ENCODE measurements at regions not wholly inside any gene's neighbourhood (a gene's known extent, or its start where the extent isn't known, plus 50 kb on each side); places are given as distances from the start of the nearest gene placed in this dataset.

DNA sequence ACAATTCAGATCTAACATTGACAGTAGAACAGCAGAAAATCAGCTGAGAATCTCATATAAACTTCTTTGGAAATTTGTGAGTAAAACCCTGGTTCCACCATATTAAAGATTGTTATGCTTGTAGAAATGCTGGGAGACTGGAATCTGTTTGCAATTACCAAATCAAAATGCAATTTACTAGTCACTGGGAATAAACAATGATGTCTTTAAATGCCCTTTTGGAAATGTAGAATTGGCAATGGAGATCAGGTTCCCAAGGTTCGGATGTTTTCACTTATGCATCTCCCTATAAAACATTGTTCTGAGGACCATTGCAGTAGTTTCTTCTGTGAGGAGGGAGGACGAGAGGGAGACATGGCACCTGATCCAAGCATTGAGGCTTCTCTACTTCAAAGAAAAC lies 384.4 kb downstream of the TMEM167A start:
- Histone ChIP-seq H4K20me1 (ENCODE audit: insufficient read depth, low read length) (no peaks in the 10 kb centered on the region), H3K9me3 (ENCODE audit: insufficient read depth, low read length, severe bottlenecking) (no peaks in the 10 kb centered on the region), H3K79me2 (ENCODE audit: insufficient read depth, low read length) (no peaks in the 10 kb centered on the region), H2AFZ (ENCODE audit: low read depth, low read length) (no peak overlapping the region), H3K27ac (ENCODE audit: low read length) (no peak overlapping the region), H3K36me3 (ENCODE audit: insufficient read depth, low read length) (no peaks in the 10 kb centered on the region), H3K4me1 (ENCODE audit: insufficient read depth, low read length) (no peaks in the 10 kb centered on the region), H3K4me2 (ENCODE audit: insufficient read depth, low read length) (no peak overlapping the region), H3K9ac (ENCODE audit: low read depth, low read length) (no peak overlapping the region), H3K4me3 (ENCODE audit: low read depth in 1 of 2, low read length in 2 of 2) (no peak overlapping the region), H3K27me3 (ENCODE audit: insufficient read depth, low read length, poor library complexity) (no peaks in the 10 kb centered on the region)
- ATAC-seq (ENCODE audit: insufficient read depth, low read depth) (no peak), DNase-seq (no peak)
- TF ChIP-seq, protein P1, sequence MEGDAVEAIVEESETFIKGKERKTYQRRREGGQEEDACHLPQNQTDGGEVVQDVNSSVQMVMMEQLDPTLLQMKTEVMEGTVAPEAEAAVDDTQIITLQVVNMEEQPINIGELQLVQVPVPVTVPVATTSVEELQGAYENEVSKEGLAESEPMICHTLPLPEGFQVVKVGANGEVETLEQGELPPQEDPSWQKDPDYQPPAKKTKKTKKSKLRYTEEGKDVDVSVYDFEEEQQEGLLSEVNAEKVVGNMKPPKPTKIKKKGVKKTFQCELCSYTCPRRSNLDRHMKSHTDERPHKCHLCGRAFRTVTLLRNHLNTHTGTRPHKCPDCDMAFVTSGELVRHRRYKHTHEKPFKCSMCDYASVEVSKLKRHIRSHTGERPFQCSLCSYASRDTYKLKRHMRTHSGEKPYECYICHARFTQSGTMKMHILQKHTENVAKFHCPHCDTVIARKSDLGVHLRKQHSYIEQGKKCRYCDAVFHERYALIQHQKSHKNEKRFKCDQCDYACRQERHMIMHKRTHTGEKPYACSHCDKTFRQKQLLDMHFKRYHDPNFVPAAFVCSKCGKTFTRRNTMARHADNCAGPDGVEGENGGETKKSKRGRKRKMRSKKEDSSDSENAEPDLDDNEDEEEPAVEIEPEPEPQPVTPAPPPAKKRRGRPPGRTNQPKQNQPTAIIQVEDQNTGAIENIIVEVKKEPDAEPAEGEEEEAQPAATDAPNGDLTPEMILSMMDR (IDR thresholded peaks at IDR 0.05; ENCODE audit: borderline replicate concordance, extremely low read depth, low read length, poor library complexity, severe bottlenecking): no peak
- TF ChIP-seq EZH2 (IDR thresholded peaks at IDR 0.05; ENCODE audit: borderline replicate concordance, low read depth, low read length, severe bottlenecking): no peak

DNA sequence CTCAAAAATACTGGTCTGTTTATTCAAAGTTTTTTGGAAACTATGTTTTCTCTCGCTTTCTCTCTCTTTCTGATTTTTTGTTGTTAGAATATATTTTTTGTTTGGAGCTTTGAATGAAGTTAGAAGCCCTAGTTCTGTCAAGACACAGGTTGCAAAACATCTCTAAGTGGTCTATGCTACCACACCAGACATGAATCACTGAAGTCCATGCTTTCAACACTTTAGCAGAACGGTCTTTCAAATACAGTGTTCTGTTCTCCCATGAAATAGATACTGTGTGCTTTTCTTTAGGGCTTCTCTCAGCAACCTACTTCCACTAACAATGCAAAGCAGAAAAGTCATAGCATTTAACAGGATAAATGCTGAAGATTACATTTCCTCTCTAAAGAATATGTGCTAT lies 392.5 kb downstream of the TMEM167A start:
- H3K4me3 ChIP-seq (ENCODE audit: low read depth in 1 of 2, low read length in 2 of 2): no peak overlapping the region
- no peaks in the 10 kb centered on the region for H3K79me2 ChIP-seq (ENCODE audit: insufficient read depth, low read length)
- no peak overlapping the region for H3K9ac ChIP-seq (ENCODE audit: low read depth, low read length)
- H3K27me3 ChIP-seq (ENCODE audit: insufficient read depth, low read length, poor library complexity): no peaks in the 10 kb centered on the region
- no peaks in the 10 kb centered on the region for H3K9me3 ChIP-seq (ENCODE audit: insufficient read depth, low read length, severe bottlenecking)
- no peaks in the 10 kb centered on the region for H3K36me3 ChIP-seq (ENCODE audit: insufficient read depth, low read length)
- H4K20me1 ChIP-seq (ENCODE audit: insufficient read depth, low read length): no peaks in the 10 kb centered on the region
- H3K4me2 ChIP-seq (ENCODE audit: insufficient read depth, low read length): no peak overlapping the region
- no peak overlapping the region for H2AFZ ChIP-seq (ENCODE audit: low read depth, low read length)
- no peak overlapping the region for H3K27ac ChIP-seq (ENCODE audit: low read length)
- DNase-seq: no peak
- TF ChIP-seq, protein P1 (IDR thresholded peaks at IDR 0.05; ENCODE audit: borderline replicate concordance, extremely low read depth, low read length, poor library complexity, severe bottlenecking): no peak
- TF ChIP-seq EZH2 (IDR thresholded peaks at IDR 0.05; ENCODE audit: borderline replicate concordance, low read depth, low read length, severe bottlenecking): no peak
- H3K4me1 ChIP-seq (ENCODE audit: insufficient read depth, low read length): no peaks in the 10 kb centered on the region
- no peak for ATAC-seq (ENCODE audit: insufficient read depth, low read depth)

DNA sequence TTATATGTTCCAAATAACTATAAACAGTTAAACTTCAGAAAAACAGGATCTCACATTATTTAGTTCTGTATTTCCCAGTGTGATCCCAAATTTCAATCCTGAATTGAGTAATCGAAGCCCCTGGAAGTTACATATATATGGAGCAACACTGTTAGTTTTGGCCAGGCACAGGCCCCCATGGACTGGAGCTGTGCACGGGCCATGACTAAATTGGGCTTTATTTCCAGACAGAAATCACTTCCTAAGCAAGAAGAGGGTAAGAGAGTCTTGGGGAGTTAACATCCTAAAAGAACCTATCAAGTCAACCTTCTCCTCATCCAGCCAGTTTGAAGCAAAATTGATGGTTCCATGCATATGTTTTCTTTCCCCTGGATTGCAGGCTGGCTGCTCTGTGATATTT lies 393.0 kb downstream of the TMEM167A start:
- TF ChIP-seq EZH2 (IDR thresholded peaks at IDR 0.05; ENCODE audit: borderline replicate concordance, low read depth, low read length, severe bottlenecking): no peak
- peaks cover 4% of the 10 kb centered on the region for H3K4me1 ChIP-seq (ENCODE audit: insufficient read depth, low read length)
- no peaks in the 10 kb centered on the region for H3K36me3 ChIP-seq (ENCODE audit: insufficient read depth, low read length)
- no peaks in the 10 kb centered on the region for H3K79me2 ChIP-seq (ENCODE audit: insufficient read depth, low read length)
- no peaks in the 10 kb centered on the region for H3K27me3 ChIP-seq (ENCODE audit: insufficient read depth, low read length, poor library complexity)
- no peak overlapping the region for H3K9ac ChIP-seq (ENCODE audit: low read depth, low read length)
- H3K27ac ChIP-seq (ENCODE audit: low read length): no peak overlapping the region
- no peak overlapping the region; the same call in 1 of the 2 replicates for H2AFZ ChIP-seq (ENCODE audit: low read depth, low read length)
- no peak overlapping the region for H3K4me2 ChIP-seq (ENCODE audit: insufficient read depth, low read length)
- no peak overlapping the region for H3K4me3 ChIP-seq (ENCODE audit: low read depth in 1 of 2, low read length in 2 of 2)
- DNase-seq (no peak), ATAC-seq (ENCODE audit: insufficient read depth, low read depth) (no peak)
- H3K9me3 ChIP-seq (ENCODE audit: insufficient read depth, low read length, severe bottlenecking): no peaks in the 10 kb centered on the region
- H4K20me1 ChIP-seq (ENCODE audit: insufficient read depth, low read length): no peaks in the 10 kb centered on the region

DNA sequence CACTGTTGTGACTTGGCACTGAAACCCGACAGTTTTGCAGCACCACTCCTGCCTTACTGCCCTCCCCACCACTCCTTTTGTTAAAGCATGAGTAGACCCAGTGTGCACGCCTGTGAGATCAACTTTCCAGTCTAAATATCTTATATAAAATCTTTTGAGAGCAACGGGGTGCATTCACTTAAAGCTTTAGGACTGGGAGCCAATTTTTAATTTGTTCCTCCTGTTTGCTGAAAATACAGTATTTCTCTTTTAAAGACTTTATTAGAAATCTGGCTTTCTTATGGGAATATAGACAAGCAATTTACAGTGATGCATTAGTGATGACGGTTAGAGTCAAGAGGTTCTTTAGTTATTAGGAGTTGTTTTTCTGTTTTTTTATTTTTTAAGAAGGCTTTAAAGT lies 397.5 kb downstream of the TMEM167A start:
- Histone ChIP-seq H3K79me2 (ENCODE audit: insufficient read depth, low read length) (no peaks in the 10 kb centered on the region), H3K4me2 (ENCODE audit: insufficient read depth, low read length) (no peak overlapping the region), H3K9ac (ENCODE audit: low read depth, low read length) (no peak overlapping the region), H3K27ac (ENCODE audit: low read length) (no peak overlapping the region), H3K9me3 (ENCODE audit: insufficient read depth, low read length, severe bottlenecking) (no peaks in the 10 kb centered on the region), H3K27me3 (ENCODE audit: insufficient read depth, low read length, poor library complexity) (no peaks in the 10 kb centered on the region), H2AFZ (ENCODE audit: low read depth, low read length) (no peak overlapping the region), H3K4me3 (ENCODE audit: low read depth in 1 of 2, low read length in 2 of 2) (no peak overlapping the region), H3K4me1 (ENCODE audit: insufficient read depth, low read length) (peaks cover 46% of the 10 kb centered on the region), H3K36me3 (ENCODE audit: insufficient read depth, low read length) (no peaks in the 10 kb centered on the region), H4K20me1 (ENCODE audit: insufficient read depth, low read length) (no peaks in the 10 kb centered on the region)
- no peak for DNase-seq
- no peak for TF ChIP-seq EZH2 (IDR thresholded peaks at IDR 0.05; ENCODE audit: borderline replicate concordance, low read depth, low read length, severe bottlenecking)
- TF ChIP-seq, protein P1 (IDR thresholded peaks at IDR 0.05; ENCODE audit: borderline replicate concordance, extremely low read depth, low read length, poor library complexity, severe bottlenecking): no peak
- no peak for ATAC-seq (ENCODE audit: insufficient read depth, low read depth)

Data from DND-41 (cell line).